HG03442 (cell line): ENCODE measurements at regions not wholly inside any gene's neighbourhood (a gene's known extent, or its start where the extent isn't known, plus 50 kb on each side); places are given as distances from the start of the nearest gene placed in this dataset.
A peak's percentile ranks its signal among the peaks of the same experiment; 100 is the strongest.
"Not testable (repeated sequence)": the region's sequence is repeated elsewhere in the genome, so short reads cannot be mapped to it uniquely, and the experiment has no call there.

Experiments used
- ATAC-seq: cut with Tn5 transposase; IDR thresholded peaks from one replicate; pipeline ENCODE4 v1.9.1; 2021; ENCODE audit warnings: mild to moderate bottlenecking, moderate library complexity; ENCODE audit not compliant: unreplicated experiment

GRCh38 chr13:80083853-80084676 is 256.9 kb downstream of the SPRY2 start:
- no peak for ATAC-seq

- ATAC-seq: no peak
These were observed 257.7 kb downstream of the SPRY2 start for GRCh38 chr13:80083081-80083852.

GRCh38 chr13:80082396-80083080 is 258.4 kb downstream of the SPRY2 start:
- ATAC-seq: no peak

GRCh38 chr13:80074811-80075210 is 266.1 kb downstream of the SPRY2 start:
- no peak for ATAC-seq

DNA sequence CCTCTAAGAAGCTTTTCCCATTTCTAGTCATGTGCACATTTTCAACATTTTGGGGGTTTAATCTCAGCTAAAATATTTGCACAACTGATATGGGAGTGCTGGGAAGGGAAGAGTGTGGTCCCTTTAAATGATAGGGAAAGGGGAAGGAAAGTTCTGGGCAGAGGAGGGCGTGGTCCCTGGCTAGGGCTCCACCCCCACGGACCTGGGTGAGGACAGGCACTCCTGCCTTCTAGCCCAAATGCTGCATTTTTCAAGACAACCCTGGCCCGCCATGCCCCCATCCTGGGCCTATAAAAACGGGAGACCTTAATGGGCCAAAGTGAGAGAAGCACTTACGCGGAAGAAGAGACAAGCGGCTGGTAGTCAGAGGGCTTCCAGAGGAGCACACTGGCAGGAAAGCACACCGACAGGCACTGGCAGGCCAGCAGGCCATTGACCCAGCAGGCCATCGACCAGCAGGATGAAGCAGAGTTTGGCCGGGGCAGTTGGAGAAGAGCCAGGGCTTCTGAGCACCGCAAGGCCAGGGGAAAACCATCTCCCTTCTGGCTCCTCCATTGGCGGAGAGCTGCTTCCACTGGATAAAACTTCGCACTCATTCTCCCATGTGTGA is 266.7 kb downstream of the SPRY2 start:
- no peak for ATAC-seq

- no peak for ATAC-seq
These were observed 268.7 kb downstream of the SPRY2 start for GRCh38 chr13:80072231-80072630.

DNA sequence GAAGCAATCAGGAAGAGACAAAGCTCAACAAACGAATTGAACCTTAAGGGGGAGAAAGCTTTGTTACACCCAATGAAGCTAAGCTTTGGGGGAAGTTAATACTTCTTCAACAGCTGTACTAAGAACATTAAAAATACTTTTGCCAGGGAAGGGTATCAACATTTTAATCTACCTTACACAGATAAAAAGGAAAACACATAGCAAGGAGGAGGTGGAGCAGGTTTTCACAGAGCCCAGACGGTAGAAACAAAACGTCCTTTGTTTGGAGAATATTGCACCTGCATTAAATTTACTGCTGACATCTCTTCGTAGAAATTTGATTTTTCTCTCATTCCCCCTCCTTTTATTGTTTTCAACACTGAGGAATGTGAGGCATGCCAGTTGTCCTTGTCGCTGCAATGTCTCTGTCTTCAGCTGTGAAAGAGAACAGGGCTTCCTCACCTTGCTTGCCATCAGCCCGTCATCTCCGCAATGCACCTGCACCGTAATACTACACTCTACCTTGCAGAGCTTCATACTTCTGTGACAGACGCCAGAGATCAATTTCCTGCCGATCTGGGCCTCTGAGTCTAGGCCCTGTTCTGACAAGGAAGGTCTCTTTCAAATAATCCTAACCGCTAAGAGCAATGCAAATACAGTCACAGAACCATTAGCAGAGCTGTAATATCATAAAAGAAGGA is 270.8 kb downstream of the SPRY2 start:
- no peak for ATAC-seq

DNA sequence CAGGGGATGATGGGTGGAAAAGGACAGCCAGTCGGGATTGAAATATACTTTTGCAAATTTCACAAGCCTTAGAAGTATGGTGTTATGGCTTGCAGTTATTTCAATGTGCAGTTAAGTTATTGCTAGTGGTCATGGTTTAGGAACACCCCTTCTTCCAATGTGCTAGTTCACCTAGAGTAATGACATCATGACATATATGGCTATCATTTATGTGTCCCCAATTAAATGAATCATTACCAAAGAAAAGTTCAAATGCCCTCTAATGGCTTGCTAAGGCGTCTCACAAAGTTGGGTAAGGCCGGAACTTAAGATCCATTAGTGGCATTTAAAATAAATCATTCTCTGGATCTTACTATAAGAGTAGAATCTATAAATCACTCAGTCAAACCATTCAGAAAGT is 271.6 kb downstream of the SPRY2 start:
- no peak for ATAC-seq

DNA sequence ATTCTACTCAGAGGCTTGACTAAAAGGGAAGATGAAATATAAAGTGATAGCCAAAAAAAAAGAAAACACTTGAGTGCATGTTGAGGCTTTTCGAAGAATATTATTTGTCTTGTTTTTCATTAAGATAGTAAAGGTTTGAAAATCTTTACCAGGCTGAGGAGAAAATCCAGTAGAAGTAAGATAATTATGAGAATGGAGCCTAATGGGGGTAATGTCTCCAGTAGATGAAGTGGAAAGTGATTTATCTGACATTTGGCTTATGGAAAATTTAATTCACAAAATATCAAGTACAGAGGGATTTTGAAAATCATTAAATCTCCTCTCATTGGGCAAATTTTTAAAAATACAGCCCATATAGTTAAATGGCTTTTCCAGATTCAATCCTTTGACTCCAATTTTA is 274.9 kb downstream of the SPRY2 start:
- ATAC-seq: no peak

DNA sequence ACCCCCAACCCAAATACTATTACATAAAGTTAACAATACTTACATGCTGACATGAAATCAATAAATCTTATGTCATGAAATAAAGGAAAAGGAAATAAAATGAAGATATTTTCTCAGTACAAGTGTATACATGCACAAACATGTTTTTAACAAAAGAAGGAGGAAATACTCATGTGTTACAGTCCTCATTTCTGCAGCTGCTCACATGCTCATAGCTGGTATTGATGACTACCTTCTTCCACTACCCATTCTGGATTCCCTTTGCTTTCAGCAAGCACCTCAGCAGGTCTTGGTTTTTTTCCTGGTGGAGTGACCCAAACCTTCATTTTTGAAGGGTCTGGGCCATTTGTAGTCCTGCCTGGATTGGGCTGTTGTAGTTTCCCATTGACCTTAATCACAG is 278.5 kb downstream of the SPRY2 start:
- not testable (repeated sequence) for ATAC-seq

DNA sequence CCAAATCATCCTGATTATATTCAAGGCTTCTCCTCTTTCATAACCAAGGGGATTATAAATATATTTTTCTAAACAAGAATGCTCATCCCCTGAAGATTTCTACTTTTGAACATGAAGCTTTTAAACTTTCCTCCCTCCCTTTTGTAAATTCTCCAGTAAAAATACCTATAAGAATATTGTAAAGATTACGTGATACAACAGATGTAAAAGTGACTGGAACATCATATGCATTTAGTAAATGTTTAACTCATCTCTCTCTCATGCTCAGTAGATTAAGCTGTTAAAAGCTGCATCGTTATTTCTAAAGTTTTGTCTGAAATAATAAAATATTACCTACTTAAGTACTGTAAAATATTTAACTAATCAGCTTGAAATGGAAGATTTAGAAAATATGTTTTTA is 281.1 kb downstream of the SPRY2 start:
- ATAC-seq: no peak

DNA sequence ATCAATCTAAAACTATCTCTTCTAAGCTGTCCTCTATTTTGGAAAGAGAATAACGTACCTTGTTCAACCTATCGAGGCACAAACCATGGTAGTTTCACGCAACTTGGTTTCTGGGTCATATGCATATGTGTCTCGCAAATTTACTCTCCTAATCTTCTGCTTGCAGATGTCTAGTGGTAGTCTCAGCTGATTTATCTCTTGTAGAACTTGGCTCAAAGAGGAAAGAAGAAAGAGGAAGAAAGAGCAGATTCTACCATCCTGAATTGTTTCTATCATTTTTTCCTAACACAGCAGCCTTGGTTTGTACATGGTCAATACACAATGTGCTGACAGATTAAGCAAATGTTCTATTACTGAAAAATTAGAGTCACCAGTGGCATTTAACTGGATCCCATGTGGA is 282.3 kb downstream of the SPRY2 start:
- ATAC-seq: no peak

DNA sequence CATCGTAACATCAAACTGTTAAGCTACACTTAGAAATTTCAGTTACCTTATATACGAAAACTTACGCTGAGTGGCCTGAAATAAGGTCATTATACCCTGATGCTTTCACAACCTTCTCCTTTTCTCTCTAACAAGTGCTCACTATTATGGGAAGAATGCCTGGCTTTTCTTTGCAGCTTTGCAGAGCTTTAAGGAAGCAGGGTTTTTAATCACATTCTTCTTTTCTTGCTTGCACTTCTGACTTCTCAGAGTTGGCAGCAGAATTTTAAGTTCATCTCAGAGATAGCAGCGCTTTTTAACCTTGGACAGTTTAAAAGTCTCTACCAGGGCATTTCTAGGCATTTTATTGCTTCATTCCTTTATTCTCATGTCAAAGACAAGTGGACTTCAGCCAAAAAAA is 285.1 kb downstream of the SPRY2 start:
- ATAC-seq: no peak

- ATAC-seq: no peak
These were observed 286.1 kb downstream of the SPRY2 start for GRCh38 chr13:80054806-80055205.

- ATAC-seq: no peak
These were observed 288.6 kb downstream of the SPRY2 start for GRCh38 chr13:80052286-80052685.

DNA sequence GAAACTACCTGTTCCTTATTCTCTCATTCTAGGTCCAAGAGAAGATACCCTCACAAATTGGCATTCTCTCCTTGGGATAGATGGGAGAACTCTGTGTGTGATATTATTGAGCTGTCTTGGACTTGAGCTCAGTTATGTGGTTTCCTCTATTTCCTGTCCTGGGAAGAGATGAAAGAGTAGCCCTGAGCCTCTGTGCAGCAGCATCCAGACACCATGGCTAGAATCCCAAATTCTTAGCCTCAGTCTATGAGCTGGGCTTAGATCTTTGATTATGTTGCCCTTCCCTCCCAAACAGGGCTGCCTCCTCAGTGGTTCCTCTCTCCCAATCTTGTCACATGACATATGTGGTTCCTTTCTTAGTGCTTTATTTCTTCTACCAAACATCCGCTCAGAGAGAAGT is 290.7 kb downstream of the SPRY2 start:
- ATAC-seq: no peak

DNA sequence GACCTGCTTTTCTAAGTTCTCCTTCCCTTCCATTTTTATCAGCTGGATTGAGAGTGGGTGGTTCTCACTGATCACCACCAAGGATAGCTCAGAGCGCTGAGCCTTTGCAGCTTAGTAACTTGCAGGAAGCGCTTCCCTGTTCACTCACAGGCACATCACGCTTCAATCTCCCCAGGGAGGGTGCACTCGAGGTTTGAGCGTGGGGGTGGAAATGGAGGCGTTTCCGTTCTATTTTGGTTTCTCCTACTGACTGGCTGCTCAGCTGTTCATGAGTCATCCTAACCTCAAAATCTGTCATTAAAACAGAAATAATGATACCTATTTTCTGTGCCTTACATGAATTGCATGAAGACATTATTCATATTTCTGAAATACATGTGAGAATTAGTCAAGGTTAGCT is 292.1 kb downstream of the SPRY2 start:
- peak; percentile 98 for ATAC-seq

- no peak for ATAC-seq
These were observed 292.9 kb downstream of the SPRY2 start for GRCh38 chr13:80048030-80048429.

DNA sequence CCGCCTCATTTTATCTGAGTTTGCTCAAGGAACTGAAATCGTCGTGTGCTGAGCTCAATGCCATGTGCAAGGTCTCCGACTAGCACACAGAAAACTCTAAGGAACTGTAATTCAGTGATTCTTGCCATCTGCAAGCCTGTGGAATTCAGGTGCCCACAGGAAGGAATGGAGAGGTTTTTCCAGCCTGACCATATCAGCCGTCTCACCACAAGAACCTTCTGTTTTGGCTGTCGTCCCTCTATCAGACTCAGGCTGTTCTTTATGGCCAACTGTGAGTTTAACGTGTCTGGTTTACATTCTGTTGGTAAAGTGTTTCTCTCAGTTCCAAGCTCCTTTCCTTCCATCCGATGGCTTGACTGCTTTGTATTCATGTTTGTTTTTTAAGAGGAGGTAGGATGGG is 293.5 kb downstream of the SPRY2 start:
- ATAC-seq: no peak

DNA sequence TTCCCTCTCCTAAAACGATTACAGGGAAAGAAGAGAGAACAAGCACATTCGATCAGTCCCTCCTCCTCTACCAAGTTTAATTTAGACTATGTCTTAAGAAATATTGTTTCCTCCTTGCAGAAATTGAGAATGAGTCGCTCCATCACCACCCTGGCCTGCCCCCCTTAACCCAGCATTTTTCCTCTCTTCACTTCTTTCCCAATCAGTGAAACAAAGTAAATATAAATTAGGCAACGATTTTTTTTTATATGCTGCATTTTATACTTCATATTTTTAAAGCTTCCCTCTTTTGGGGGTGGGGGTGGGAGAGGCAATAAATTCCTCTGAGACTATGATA is 300.0 kb downstream of the SPRY2 start:
- no peak for ATAC-seq
